Neural cell (in vitro differentiated cells): ENCODE measurements at regions not wholly inside any gene's neighbourhood (a gene's known extent, or its start where the extent isn't known, plus 50 kb on each side); places are given as distances from the start of the nearest gene placed in this dataset.

Experiments used
- H2AFZ ChIP-seq: fragments of 200-600, 300-800 bp; sonication (generic), shearing (Covaris generic); 2 replicates; pipeline ENCODE4 v1.6.0; 2014; ENCODE audit warnings: low read depth, mild to moderate bottlenecking, antibody characterized with exemption, low read length, moderate library complexity
- H3F3A ChIP-seq: fragments of 200-600 bp; shearing (Covaris generic); 2 replicates; pipeline ENCODE4 v1.6.1; 2016; ENCODE audit warnings: mild to moderate bottlenecking, moderate library complexity, mixed read lengths, antibody characterized with exemption, low read length; ENCODE audit not compliant: insufficient read depth, poor library complexity, severe bottlenecking
- H3K27ac ChIP-seq: fragments of 200-600, 300-800 bp; sonication (generic), shearing (Covaris generic); 2 replicates; pipeline ENCODE4 v1.5.1; 2014; ENCODE audit warnings: mild to moderate bottlenecking, low read length, moderate library complexity
- H3K27me3 ChIP-seq: fragments of 300-800, 200-600 bp; sonication (generic), shearing (Covaris generic); 2 replicates; pipeline ENCODE4 v1.6.0; 2014; ENCODE audit warnings: mild to moderate bottlenecking, low read depth, low read length, moderate library complexity; ENCODE audit not compliant: insufficient read depth
- H3K36me3 ChIP-seq: fragments of 300-800, 200-600 bp; sonication (generic), shearing (Covaris generic); 2 replicates; pipeline ENCODE4 v1.5.1; 2014; ENCODE audit warnings: mild to moderate bottlenecking, antibody characterized with exemption, low read length, moderate library complexity; ENCODE audit not compliant: insufficient read depth
- H3K4me2 ChIP-seq: fragments of 300-800, 200-600 bp; sonication (generic), shearing (Covaris generic); 2 replicates; pipeline ENCODE4 v1.6.0; 2014; ENCODE audit warnings: mild to moderate bottlenecking, low read length
- H3K4me3 ChIP-seq: fragments of 300-800, 200-600 bp; sonication (generic), shearing (Covaris generic); 2 replicates; pipeline ENCODE4 v1.5.1; 2014; ENCODE audit warnings: mild to moderate bottlenecking, low read length, moderate library complexity
- H3K79me2 ChIP-seq: fragments of 200-600 bp; shearing (Covaris generic); replicated peaks from 2 replicates; pipeline ENCODE4 v1.6.0; 2014; ENCODE audit warnings: mild to moderate bottlenecking, low read length, moderate library complexity; ENCODE audit not compliant: insufficient read depth
- H3K9ac ChIP-seq: fragments of 300-800, 200-600 bp; sonication (generic), shearing (Covaris generic); 2 replicates; pipeline ENCODE4 v1.6.1; 2016; ENCODE audit warnings: mild to moderate bottlenecking, low read length, mixed read lengths
- H3K9me2 ChIP-seq: fragments of 200-600 bp; shearing (Covaris generic); 2 replicates; pipeline ENCODE4 v1.6.1; 2016; ENCODE audit warnings: mild to moderate bottlenecking, low read length, mixed read lengths; ENCODE audit not compliant: insufficient read depth
- H3K9me3 ChIP-seq: fragments of 200-600, 300-800 bp; sonication (generic), shearing (Covaris generic); 2 replicates; pipeline ENCODE4 v1.6.1; 2016; ENCODE audit warnings: mild to moderate bottlenecking, mixed run types, low read length, moderate library complexity, mixed read lengths
- H4K20me1 ChIP-seq: fragments of 200-600 bp; shearing (Covaris generic); 2 replicates; pipeline ENCODE4 v1.6.1; 2016; ENCODE audit warnings: mild to moderate bottlenecking, mixed run types; ENCODE audit not compliant: insufficient read depth
- CTCF ChIP-seq: fragments of 450-650 bp; IDR thresholded peaks from 2 replicates; pipeline ENCODE4 v1.5.1; 2014; ENCODE audit warnings: antibody characterized with exemption, mild to moderate bottlenecking, moderate library complexity; ENCODE audit not compliant: poor library complexity, severe bottlenecking
- EP300 ChIP-seq: fragments of 450-650 bp; conservative IDR thresholded peaks from 2 replicates; pipeline ENCODE4 v1.6.1; 2014; ENCODE audit warnings: antibody characterized with exemption, mild to moderate bottlenecking, moderate library complexity; ENCODE audit not compliant: poor library complexity, severe bottlenecking
- EZH2 ChIP-seq: fragments of 200-600, 300-800 bp; shearing (Covaris generic), sonication (generic); IDR thresholded peaks from 2 replicates; pipeline ENCODE4 v1.6.1; 2014; ENCODE audit warnings: antibody characterized with exemption, low read length, borderline replicate concordance, mild to moderate bottlenecking; ENCODE audit not compliant: insufficient read depth, poor library complexity, severe bottlenecking
- MXI1 ChIP-seq: fragments of 450-650 bp; conservative IDR thresholded peaks from 2 replicates; pipeline ENCODE4 v1.6.1; 2014; ENCODE audit warnings: antibody characterized with exemption, mild to moderate bottlenecking; ENCODE audit not compliant: poor library complexity, severe bottlenecking
- POLR2AphosphoS5 ChIP-seq: IDR thresholded peaks from 2 replicates; pipeline ENCODE4 v1.6.1; 2012
- RAD21 ChIP-seq: fragments of 450-650 bp; conservative IDR thresholded peaks from 2 replicates; pipeline ENCODE4 v1.6.1; 2014; ENCODE audit warnings: antibody characterized with exemption, mild to moderate bottlenecking, moderate library complexity
- REST ChIP-seq: IDR thresholded peaks from 2 replicates; pipeline ENCODE4 v1.6.1; 2012; ENCODE audit warnings: borderline replicate concordance
- SMC3 ChIP-seq: fragments of 450-650 bp; conservative IDR thresholded peaks from 2 replicates; pipeline ENCODE4 v1.6.1; 2014; ENCODE audit warnings: antibody characterized with exemption, mild to moderate bottlenecking, moderate library complexity; ENCODE audit not compliant: poor library complexity
- TAF1 ChIP-seq: IDR thresholded peaks from 2 replicates; pipeline ENCODE4 v1.6.1; 2012; ENCODE audit warnings: low read depth

GRCh38 chr1:191608367-191608766 lies 549.9 kb upstream of the RGS18 start:
- Histone ChIP-seq H3K79me2 (no peaks in the 10 kb centered on the region), H4K20me1 (no peaks in the 10 kb centered on the region), H3F3A (no peaks in the 10 kb centered on the region), H3K4me3 (no peak overlapping the region), H3K9me3 (no peaks in the 10 kb centered on the region), H3K9ac (no peak overlapping the region), H3K4me2 (no peak overlapping the region), H3K9me2 (no peaks in the 10 kb centered on the region), H3K36me3 (no peaks in the 10 kb centered on the region), H3K27ac (no peak overlapping the region), H3K27me3 (no peaks in the 10 kb centered on the region), H2AFZ (no peak overlapping the region)
- TF ChIP-seq SMC3 (no peak), EZH2 (no peak), REST (no peak), MXI1 (no peak), RAD21 (no peak), EP300 (no peak), CTCF (no peak), POLR2AphosphoS5 (no peak), TAF1 (no peak)

- TF ChIP-seq SMC3: no peak
- Histone ChIP-seq H3K79me2 (no peaks in the 10 kb centered on the region), H3K36me3 (no peaks in the 10 kb centered on the region), H3K9ac (no peak overlapping the region), H4K20me1 (no peaks in the 10 kb centered on the region), H3K9me2 (no peaks in the 10 kb centered on the region), H3F3A (no peaks in the 10 kb centered on the region), H3K4me3 (no peak overlapping the region), H2AFZ (no peak overlapping the region), H3K9me3 (no peaks in the 10 kb centered on the region), H3K27me3 (no peaks in the 10 kb centered on the region), H3K27ac (no peak overlapping the region), H3K4me2 (no peak overlapping the region)
Observed at GRCh38 chr1:191609305-191609704, 549.0 kb upstream of the RGS18 start.
